GM21786 (cell line): ENCODE measurements at regions not wholly inside any gene's neighbourhood (a gene's known extent, or its start where the extent isn't known, plus 50 kb on each side); places are given as distances from the start of the nearest gene placed in this dataset.
A peak's percentile ranks its signal among the peaks of the same experiment; 100 is the strongest.

Source experiments
- ATAC-seq: cut with Tn5 transposase; IDR thresholded peaks from one replicate; pipeline ENCODE4 v1.9.1; 2021; ENCODE audit not compliant: unreplicated experiment

DNA sequence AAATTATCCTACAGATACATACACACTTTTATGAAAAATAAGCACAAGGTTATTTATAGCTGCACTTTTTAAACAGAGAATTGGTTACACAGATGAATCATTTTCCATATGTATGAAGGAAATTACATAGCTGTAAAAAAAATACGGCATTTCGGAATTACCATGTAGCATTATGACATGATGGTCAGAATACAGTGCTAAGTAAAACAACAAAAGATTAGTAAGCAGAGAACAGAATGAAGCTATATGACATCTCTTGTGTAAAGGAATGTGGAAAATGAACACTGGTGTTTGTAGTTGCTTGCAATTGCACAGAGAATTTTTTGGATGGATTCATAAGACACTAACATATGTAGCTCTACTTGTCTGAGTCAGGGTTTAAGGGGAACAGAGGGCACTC lies 1222.0 kb upstream of the PRKX start:
- no peak for ATAC-seq

- ATAC-seq = no peak
These were observed 1219.3 kb upstream of the PRKX start for GRCh38 chrX:4932790-4933189.

- no peak for ATAC-seq
These were observed 1217.0 kb upstream of the PRKX start for GRCh38 chrX:4930426-4930825.

DNA sequence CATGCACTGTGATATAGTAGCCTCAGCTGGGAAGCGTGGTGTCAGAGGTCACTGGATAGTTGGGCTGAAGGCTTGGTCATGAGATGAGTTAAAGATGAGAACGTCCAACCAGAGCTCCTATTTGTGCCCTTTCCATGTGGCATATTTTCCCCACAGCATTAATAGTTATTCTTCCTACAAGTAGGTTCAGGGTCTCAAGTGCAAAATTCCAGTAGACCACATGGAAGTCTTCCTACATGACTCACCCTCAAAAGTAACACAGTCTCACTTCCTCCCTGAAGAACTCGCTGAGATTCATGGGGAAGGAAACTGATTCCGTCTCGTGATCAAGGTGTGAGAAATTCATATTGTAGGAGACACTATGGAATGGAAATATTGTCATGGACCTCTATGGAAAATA lies 1212.5 kb upstream of the PRKX start:
- ATAC-seq = no peak

- no peak for ATAC-seq
These were observed 1195.9 kb upstream of the PRKX start for GRCh38 chrX:4909348-4909747.

DNA sequence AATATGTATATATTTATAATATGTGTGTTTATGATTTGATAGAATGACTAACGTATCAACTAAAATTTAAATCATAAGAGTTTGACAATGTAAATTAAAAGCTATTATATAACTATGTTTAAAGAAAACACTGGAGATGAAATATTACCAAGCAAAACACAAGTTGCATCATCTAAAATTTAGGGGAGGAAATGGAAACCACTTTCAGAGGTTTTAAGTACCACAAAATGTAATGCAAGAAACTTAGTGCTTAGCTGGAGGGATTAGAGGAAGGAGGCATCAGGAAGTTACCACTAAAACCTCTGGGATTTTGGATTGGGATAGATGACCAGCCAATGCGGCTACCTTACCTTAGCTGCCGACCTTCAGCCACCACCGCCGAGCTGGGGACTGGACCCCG lies 1192.1 kb upstream of the PRKX start:
- ATAC-seq = no peak

DNA sequence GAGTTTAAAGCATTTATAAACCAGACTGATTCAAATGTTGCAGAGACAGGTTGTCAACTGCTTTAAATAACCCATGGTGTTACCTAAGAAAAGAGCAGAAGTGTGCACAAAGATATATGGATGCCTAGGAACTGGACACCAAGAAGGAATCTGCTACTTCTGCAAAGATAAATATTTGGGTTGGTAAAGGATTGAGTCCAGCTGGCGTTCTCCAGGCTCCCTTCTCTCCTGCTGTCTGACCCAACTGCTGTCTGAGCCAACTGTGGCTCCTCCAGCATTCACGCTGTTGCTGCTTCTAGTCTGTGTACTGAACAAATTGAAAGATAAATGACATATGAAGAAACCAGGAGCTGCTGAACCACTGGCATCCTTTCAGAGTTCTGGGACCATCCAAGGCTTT lies 1167.8 kb upstream of the PRKX start:
- ATAC-seq = no peak

- no peak for ATAC-seq
These were observed 1165.2 kb upstream of the PRKX start for GRCh38 chrX:4878640-4879039.

DNA sequence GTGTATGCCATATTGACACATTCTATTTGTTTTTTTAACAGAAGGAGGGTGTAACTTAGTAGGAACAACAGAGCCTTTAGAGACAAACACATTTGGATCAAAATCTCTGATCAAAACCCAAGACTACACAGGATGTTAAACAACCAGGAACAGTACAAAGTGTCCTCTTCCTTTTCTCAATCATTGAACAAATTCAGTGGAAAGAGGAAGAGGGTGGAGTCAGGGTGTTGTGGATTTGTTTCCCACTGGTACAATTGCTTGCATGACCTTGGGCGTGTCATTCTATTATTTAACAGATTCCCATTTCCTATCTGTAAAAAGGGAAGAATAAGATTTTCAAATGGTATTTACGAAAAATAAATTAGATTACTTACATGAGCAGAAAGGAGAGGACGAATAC lies 1162.8 kb upstream of the PRKX start:
- no peak for ATAC-seq

DNA sequence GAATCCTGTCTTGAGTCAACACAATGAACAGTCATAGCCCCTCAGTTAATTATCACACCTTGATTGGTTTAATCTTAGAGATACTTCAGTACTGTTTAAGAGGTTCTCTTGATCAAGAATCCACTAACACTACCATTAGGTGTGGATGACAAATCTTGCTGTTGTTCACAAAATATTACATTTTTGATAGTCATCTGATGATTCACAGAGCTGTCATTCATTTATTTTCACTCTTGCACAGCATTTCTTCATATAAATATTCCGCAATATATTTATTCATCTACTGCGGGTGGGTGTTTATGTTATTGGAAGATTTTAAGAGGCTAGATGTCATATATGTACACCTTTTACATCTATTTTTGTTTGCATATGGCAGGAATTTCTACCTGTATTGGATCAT lies 1138.1 kb upstream of the PRKX start:
- no peak for ATAC-seq

DNA sequence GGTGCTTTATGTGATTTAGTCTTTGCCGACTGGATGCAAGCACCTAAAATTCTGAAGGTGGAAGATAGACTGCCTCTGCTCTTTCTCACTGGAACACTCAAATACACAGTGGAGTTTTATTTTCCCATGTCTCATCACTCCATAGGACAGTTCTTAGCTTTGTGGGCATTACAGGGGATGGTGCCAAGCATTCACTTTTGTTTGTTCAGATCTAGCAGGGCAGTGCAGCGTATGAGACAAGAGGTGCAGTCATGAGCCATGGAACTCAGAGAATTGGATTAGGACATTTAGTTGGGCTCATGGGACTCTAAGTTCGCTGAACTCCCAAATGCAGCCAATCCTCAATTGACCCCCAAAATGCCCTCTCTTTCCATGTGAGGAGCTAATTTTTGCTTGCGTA lies 1136.9 kb upstream of the PRKX start:
- no peak for ATAC-seq

DNA sequence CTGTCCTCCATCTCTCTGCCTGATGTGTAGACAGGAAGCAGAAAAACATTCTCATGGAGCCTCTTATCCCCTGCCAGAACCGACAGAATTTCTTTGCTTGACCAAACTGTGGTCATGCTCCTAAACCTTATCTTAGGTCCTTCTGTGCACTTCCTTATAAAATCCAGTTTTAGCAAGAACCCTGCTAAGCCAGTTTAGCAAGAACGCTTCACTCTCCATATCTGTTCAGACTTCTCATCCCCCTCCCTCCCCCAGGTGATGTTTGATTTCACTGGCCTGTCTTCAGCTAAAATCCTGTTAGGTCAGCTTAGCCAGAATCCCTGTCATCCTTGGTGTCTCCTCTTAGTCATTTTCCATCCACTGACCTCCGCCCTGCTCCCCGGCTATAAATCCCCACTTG lies 1130.9 kb upstream of the PRKX start:
- no peak for ATAC-seq

- ATAC-seq = no peak
These were observed 1127.8 kb upstream of the PRKX start for GRCh38 chrX:4841216-4841745.

GRCh38 chrX:4831574-4831973 lies 1118.1 kb upstream of the PRKX start:
- no peak for ATAC-seq

GRCh38 chrX:4830880-4831557 lies 1117.6 kb upstream of the PRKX start:
- ATAC-seq = no peak

- ATAC-seq = no peak
These were observed 1112.1 kb upstream of the PRKX start for GRCh38 chrX:4825550-4825949.

- ATAC-seq = no peak
These were observed 1096.1 kb upstream of the PRKX start for GRCh38 chrX:4809571-4809970.

DNA sequence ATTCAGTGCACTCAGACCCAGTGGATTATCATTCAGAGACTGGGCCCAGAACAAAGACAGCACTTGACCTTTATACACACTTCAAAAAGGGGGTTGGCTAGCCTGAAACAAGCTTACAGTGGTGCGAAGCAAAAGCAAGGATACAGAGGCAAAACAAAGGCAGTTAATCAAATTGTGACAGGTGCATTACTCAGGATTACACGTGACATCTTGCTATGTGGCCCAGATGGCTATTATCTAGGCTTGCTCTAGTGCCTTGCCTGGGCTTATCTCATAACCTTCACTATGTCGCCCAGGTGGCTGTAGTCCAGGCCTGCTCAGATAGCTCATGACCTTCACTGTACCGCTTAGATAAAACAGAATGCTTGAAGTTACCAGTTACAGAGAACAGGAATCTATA lies 1092.1 kb upstream of the PRKX start:
- no peak for ATAC-seq

DNA sequence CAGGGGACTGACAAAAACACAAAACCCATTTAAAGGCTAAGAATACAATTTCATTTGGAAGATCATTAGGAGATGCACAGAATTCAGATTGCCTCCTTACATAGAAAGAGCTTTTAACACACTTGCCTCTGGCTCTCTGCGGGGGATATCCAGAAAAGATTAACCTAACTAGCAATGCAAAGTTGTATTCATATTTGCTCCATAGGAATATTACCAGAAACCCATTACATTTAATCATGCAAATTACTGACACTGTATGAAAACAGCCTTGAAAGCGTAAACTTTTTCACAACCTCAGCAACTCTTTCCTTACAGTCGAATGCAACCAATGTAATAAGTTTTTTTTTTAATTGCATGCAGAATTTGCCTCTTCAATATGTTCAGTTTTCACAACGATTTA lies 1087.3 kb upstream of the PRKX start:
- ATAC-seq = no peak

GRCh38 chrX:4787971-4788370 lies 1074.5 kb upstream of the PRKX start:
- no peak for ATAC-seq

DNA sequence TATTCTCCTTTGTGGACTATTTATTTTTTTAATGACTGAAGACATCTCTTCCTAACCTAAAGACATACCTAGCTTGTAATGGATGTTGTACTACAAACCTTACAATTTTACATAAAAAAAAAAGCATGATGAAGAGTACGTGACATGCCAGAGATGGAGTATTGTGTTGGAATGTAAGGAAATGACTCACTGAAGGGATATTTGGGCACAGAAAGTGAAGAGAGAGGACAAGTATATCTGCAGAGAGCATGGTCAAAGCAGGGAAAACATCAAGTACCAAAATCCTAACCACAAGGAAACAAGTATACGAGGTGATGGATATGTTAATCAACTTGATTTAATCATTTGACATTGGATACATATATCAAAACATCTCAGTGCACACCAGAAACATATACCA lies 1051.4 kb upstream of the PRKX start:
- no peak for ATAC-seq

- no peak for ATAC-seq
These were observed 1048.7 kb upstream of the PRKX start for GRCh38 chrX:4762196-4762595.

GRCh38 chrX:4754878-4755604 lies 1041.6 kb upstream of the PRKX start:
- peak; percentile 79 for ATAC-seq
